IMR-90 (cell line): ENCODE measurements at regions not wholly inside any gene's neighbourhood (a gene's known extent, or its start where the extent isn't known, plus 50 kb on each side); places are given as distances from the start of the nearest gene placed in this dataset.

Source experiments
- ATAC-seq: fragments of 200-7000 bp; cut with Tn5 transposase; 2 replicates; pipeline ENCODE4 v1.9.1; 2020; ENCODE audit warnings: low read depth, mild to moderate bottlenecking, moderate library complexity
- BruUV-seq: library from RNA; stranded (reverse); fragments of 400-500 nt; replicated peaks from 2 replicates; lab custom pipeline; 2021; lab: Mats Ljungman, UMichigan
- CTCF ChIA-PET: fragments of 300-600 bp; formaldehyde crosslinking; extraction: SDS; loops from one replicate; lab custom pipeline; 2021; ENCODE audit warnings: antibody characterized with exemption; lab: Yijun Ruan, JAX
- POLR2A ChIA-PET: fragments of 300-600 bp; sonication (Branson Sonifier 250); formaldehyde crosslinking; loops from one replicate; lab custom pipeline; 2022; ENCODE audit warnings: antibody characterized with exemption; ENCODE audit not compliant: unreplicated experiment; lab: Charles Lee
- DNase-seq: peaks from one replicate; pipeline ENCODE4 v3.0.0; 2013
- H2AFZ ChIP-seq: replicated peaks from 2 replicates; pipeline ENCODE3; 2013; ENCODE audit warnings: low read length, mild to moderate bottlenecking; ENCODE audit not compliant: poor library complexity
- H2AK5ac ChIP-seq: 2 replicates; pipeline ENCODE4 v1.6.1; 2013; ENCODE audit warnings: low read depth, low read length, inconsistent platforms
- H2AK9ac ChIP-seq: replicated peaks from 2 replicates; pipeline ENCODE3; 2013; ENCODE audit warnings: mild to moderate bottlenecking, low read depth, low read length, moderate library complexity; ENCODE audit not compliant: poor library complexity
- H2BK120ac ChIP-seq: 2 replicates; pipeline ENCODE4 v1.6.1; 2013; ENCODE audit warnings: low read depth, low read length, inconsistent platforms
- H2BK15ac ChIP-seq: 3 replicates; pipeline ENCODE4 v1.6.1; 2013; ENCODE audit warnings: low read depth, low read length, inconsistent platforms
- H2BK20ac ChIP-seq: 2 replicates; pipeline ENCODE4 v1.6.1; 2013; ENCODE audit warnings: low read depth, mild to moderate bottlenecking, inconsistent platforms, low read length, moderate library complexity
- H2BK5ac ChIP-seq: 2 replicates; pipeline ENCODE4 v1.6.1; 2013; ENCODE audit warnings: mild to moderate bottlenecking, low read depth, low read length, inconsistent platforms; ENCODE audit not compliant: poor library complexity, severe bottlenecking
- H3K14ac ChIP-seq: replicated peaks from 2 replicates; pipeline ENCODE4 v1.6.1; 2013; ENCODE audit warnings: low read depth, low read length, inconsistent platforms
- H3K18ac ChIP-seq: 2 replicates; pipeline ENCODE4 v1.6.1; 2013; ENCODE audit warnings: low read depth, low read length, control low read depth
- H3K23ac ChIP-seq: 2 replicates; pipeline ENCODE4 v1.6.1; 2013; ENCODE audit warnings: low read depth, low read length, inconsistent platforms
- H3K27ac ChIP-seq: 2 replicates; pipeline ENCODE4 v1.5.1; 2013; ENCODE audit warnings: mild to moderate bottlenecking, control low read depth, low read length; ENCODE audit not compliant: insufficient read depth
- H3K27me3 ChIP-seq: 2 replicates; pipeline ENCODE4 v1.6.1; 2013; ENCODE audit warnings: low read length; ENCODE audit not compliant: control insufficient read depth, insufficient read depth
- H3K36me3 ChIP-seq: 2 replicates; pipeline ENCODE4 v1.6.1; 2013; ENCODE audit warnings: low read length, mixed read lengths; ENCODE audit not compliant: control insufficient read depth, insufficient read depth
- H3K4ac ChIP-seq: 2 replicates; pipeline ENCODE4 v1.6.1; 2013; ENCODE audit warnings: low read depth, low read length, inconsistent platforms
- H3K4me1 ChIP-seq: 2 replicates; pipeline ENCODE4 v1.6.1; 2013; ENCODE audit warnings: low read length, mixed read lengths; ENCODE audit not compliant: control insufficient read depth, insufficient read depth
- H3K4me2 ChIP-seq: 2 replicates; pipeline ENCODE4 v1.6.1; 2013; ENCODE audit warnings: low read depth, mild to moderate bottlenecking, control low read depth, low read length, moderate library complexity
- H3K4me3 ChIP-seq: 2 replicates; pipeline ENCODE4 v1.5.1; 2013; ENCODE audit warnings: low read depth, mild to moderate bottlenecking, control low read depth, low read length, moderate library complexity; ENCODE audit not compliant: insufficient read depth
- H3K56ac ChIP-seq: 2 replicates; pipeline ENCODE4 v1.6.1; 2013; ENCODE audit warnings: low read length, inconsistent platforms; ENCODE audit not compliant: insufficient read depth; ENCODE audit errors: extremely low read depth
- H3K79me1 ChIP-seq, 2 experiments: 2 replicates each; pipeline ENCODE4 v1.6.1; 2013; ENCODE audit warnings: low read length in 2 of 2, inconsistent platforms in 1 of 2, low read depth in 1 of 2
- H3K9ac ChIP-seq: 2 replicates; pipeline ENCODE4 v1.6.1; 2013; ENCODE audit warnings: low read depth, low read length, control low read depth
- H3K9me1 ChIP-seq: 2 replicates; pipeline ENCODE4 v1.6.1; 2013; ENCODE audit warnings: low read length, inconsistent platforms; ENCODE audit not compliant: insufficient read depth
- H3K9me3 ChIP-seq: 2 replicates; pipeline ENCODE4 v1.6.1; 2013; ENCODE audit warnings: low read length; ENCODE audit not compliant: control insufficient read depth, insufficient read depth
- H4K20me1 ChIP-seq: 2 replicates; pipeline ENCODE4 v1.6.1; 2013; ENCODE audit warnings: low read length, inconsistent platforms; ENCODE audit not compliant: insufficient read depth
- H4K5ac ChIP-seq: 2 replicates; pipeline ENCODE4 v1.6.1; 2013; ENCODE audit warnings: mild to moderate bottlenecking, low read depth, low read length, control low read depth
- H4K8ac ChIP-seq, 2 experiments: 2 replicates each; pipeline ENCODE4 v1.6.1; 2013; ENCODE audit warnings: low read depth in 2 of 2, low read length in 2 of 2, control low read depth in 1 of 2, inconsistent platforms in 1 of 2
- H4K91ac ChIP-seq: 2 replicates; pipeline ENCODE4 v1.6.1; 2013; ENCODE audit warnings: low read depth, low read length, inconsistent platforms; ENCODE audit not compliant: insufficient read depth
- CHD1 ChIP-seq: IDR thresholded peaks from 2 replicates; pipeline ENCODE4 v1.6.1; 2012; ENCODE audit warnings: low read depth, low read length, improper control_type of control experiment
- ELK1 ChIP-seq: fragments of 150-350 bp; IDR thresholded peaks from 2 replicates; pipeline ENCODE4 v1.6.1; 2016; ENCODE audit warnings: low read depth, mild to moderate bottlenecking, low read length, moderate library complexity, borderline replicate concordance
- MAFK ChIP-seq: IDR thresholded peaks from 2 replicates; pipeline ENCODE4 v1.6.1; 2012; ENCODE audit warnings: low read depth, low read length, improper control_type of control experiment
- RFX5 ChIP-seq: IDR thresholded peaks from 2 replicates; pipeline ENCODE4 v1.8.0; 2012; ENCODE audit warnings: low read depth, mild to moderate bottlenecking, low read length, moderate library complexity
- WGBS, 2 experiments: methylation state at CpG; one replicate each; pipeline versions ENCODE4 v1.1.5 to v1.1.7; 2013; ENCODE audit warnings: missing lambda C conversion rate in 2 of 2; ENCODE audit not compliant: insufficient read length in 1 of 2; ENCODE audit errors: extremely low coverage in 2 of 2; 5-methylcytosine and 5-hydroxymethylcytosine counted together
- dilution Hi-C: fragments of 300-500 bp; cut with HindIII; formaldehyde crosslinking; loops from one replicate; pipeline ENCODE4 v1.14.3; 2018; ENCODE audit warnings: low sequenced_read_pairs; ENCODE audit not compliant: unreplicated experiment
- in situ Hi-C: fragments of 300-500 bp; cut with MboI; formaldehyde crosslinking; loops from 3 replicates; pipeline ENCODE4 v1.14.3; 2019; ENCODE audit warnings: low sequenced_read_pairs, inconsistent platforms, mixed read lengths
- intact Hi-C: fragments of 100-400 bp; cut with micrococcal nuclease; formaldehyde crosslinking; loops from 2 replicates; pipeline ENCODE4 v1.10.0; 2022

- no peak overlapping the region for H3K18ac ChIP-seq
- intact Hi-C loops (no loop called here), in situ Hi-C loops (no loop called here), dilution Hi-C loops (no loop called here)
- H3K79me1 ChIP-seq = no peaks in the 10 kb centered on the region
- no peak overlapping the region for H3K4ac ChIP-seq
- H4K5ac ChIP-seq = no peak overlapping the region
- no peak overlapping the region for H4K8ac ChIP-seq
- H2BK5ac ChIP-seq = no peak overlapping the region
- H2AFZ ChIP-seq = no peak overlapping the region
- no peak overlapping the region for H2BK120ac ChIP-seq
- CTCF ChIA-PET = no interaction called here
- H3K23ac ChIP-seq = no peak overlapping the region
- no peaks in the 10 kb centered on the region for H3K36me3 ChIP-seq
- no peaks in the 10 kb centered on the region for H3K27me3 ChIP-seq
- H3K4me1 ChIP-seq = no peaks in the 10 kb centered on the region
- POLR2A ChIA-PET = no interaction called here
- no peak overlapping the region for H2BK15ac ChIP-seq
- DNase-seq = no peak
- no peak for TF ChIP-seq MAFK
- no peak for TF ChIP-seq CHD1
- TF ChIP-seq ELK1 = no peak
- TF ChIP-seq RFX5 = no peak
- no CpG with 5 or more reads among the region's 13 CpGs for WGBS, 2 experiments
- H2AK5ac ChIP-seq = no peak overlapping the region
- no peak overlapping the region for H3K9ac ChIP-seq
- H4K20me1 ChIP-seq = no peaks in the 10 kb centered on the region
- H2AK9ac ChIP-seq = no peak overlapping the region
- no peak overlapping the region for H3K4me3 ChIP-seq
- no peak overlapping the region for H4K91ac ChIP-seq
- H3K56ac ChIP-seq = no peak overlapping the region
- H2BK20ac ChIP-seq = no peak overlapping the region
- H3K27ac ChIP-seq = no peak overlapping the region
- no TSS peak for BruUV-seq
- ATAC-seq = no peak
- peaks cover 60% of the 10 kb centered on the region for H3K9me3 ChIP-seq
- no peak overlapping the region for H3K14ac ChIP-seq
- no peaks in the 10 kb centered on the region for H3K9me1 ChIP-seq
- no peak overlapping the region for H3K4me2 ChIP-seq
Measured at GRCh38 chr18:78740876-78741275, 238.7 kb upstream of the SALL3 start.
